SK-N-SH treated with all-trans-retinoic acid at 6 μM for 48 hours (cell line): ENCODE measurements at regions not wholly inside any gene's neighbourhood (a gene's known extent, or its start where the extent isn't known, plus 50 kb on each side); places are given as distances from the start of the nearest gene placed in this dataset.

Experiments
- ATAC-seq: fragments of 200-7000 bp; cut with Tn5 transposase; 3 replicates; pipeline ENCODE4 v1.9.1; 2020; ENCODE audit warnings: mild to moderate bottlenecking, moderate library complexity
- ARNTL ChIP-seq: fragments of 450-650 bp; formaldehyde crosslinking; IDR thresholded peaks from 2 replicates; pipeline ENCODE4 v1.5.0; 2020; ENCODE audit warnings: low read depth, mild to moderate bottlenecking, moderate library complexity, borderline replicate concordance
- BACH2 ChIP-seq: fragments of 250-450 bp; sonication (Bioruptor Pico); IDR thresholded peaks from 2 replicates; pipeline ENCODE4 v1.9.0; 2021; ENCODE audit warnings: mild to moderate bottlenecking, borderline replicate concordance
- CREB5 ChIP-seq: fragments of 250-450 bp; sonication (Bioruptor Pico); IDR thresholded peaks from 2 replicates; pipeline ENCODE4 v1.5.1; 2020; ENCODE audit warnings: low read depth, mild to moderate bottlenecking, moderate library complexity
- CSRNP3 ChIP-seq: fragments of 250-450 bp; sonication (Bioruptor Pico); IDR thresholded peaks from 2 replicates; pipeline ENCODE4 v1.5.1; 2021; ENCODE audit warnings: mild to moderate bottlenecking, moderate library complexity
- ESRRG ChIP-seq: fragments of 250-450 bp; sonication (Bioruptor Pico); IDR thresholded peaks from 2 replicates; pipeline ENCODE4 v1.6.1; 2021; ENCODE audit warnings: mild to moderate bottlenecking
- GLIS3 ChIP-seq: fragments of 250-450 bp; sonication (Bioruptor Pico); IDR thresholded peaks from 2 replicates; pipeline ENCODE4 v1.5.0; 2020; ENCODE audit warnings: mild to moderate bottlenecking, moderate library complexity
- ISL1 ChIP-seq: fragments of 250-450 bp; sonication (Bioruptor Pico); IDR thresholded peaks from 2 replicates; pipeline ENCODE4 v2.1.2; 2022; ENCODE audit warnings: mild to moderate bottlenecking, moderate library complexity
- OSR1 ChIP-seq: fragments of 250-450 bp; sonication (Bioruptor Pico); IDR thresholded peaks from 2 replicates; pipeline ENCODE4 v1.8.0; 2022; ENCODE audit warnings: moderate library complexity, mild to moderate bottlenecking, inconsistent platforms
- PATZ1 ChIP-seq: fragments of 250-450 bp; sonication (Bioruptor Pico); IDR thresholded peaks from 2 replicates; pipeline ENCODE4 v1.8.0; 2020; ENCODE audit warnings: mild to moderate bottlenecking, moderate library complexity, borderline replicate concordance
- POU6F1 ChIP-seq: fragments of 250-450 bp; sonication (Bioruptor Pico); IDR thresholded peaks from 2 replicates; pipeline ENCODE4 v1.8.0; 2021; ENCODE audit warnings: low read depth, mild to moderate bottlenecking, moderate library complexity, borderline replicate concordance
- PPARA ChIP-seq: fragments of 250-450 bp; sonication (Bioruptor Pico); IDR thresholded peaks from 2 replicates; pipeline ENCODE4 v1.5.0; 2020; ENCODE audit warnings: mild to moderate bottlenecking, borderline replicate concordance
- RARB ChIP-seq: fragments of 250-450 bp; sonication (Bioruptor Pico); IDR thresholded peaks from 2 replicates; pipeline ENCODE4 v1.8.0; 2021; ENCODE audit warnings: mild to moderate bottlenecking, moderate library complexity
- TCF4 ChIP-seq: fragments of 250-450 bp; sonication (Bioruptor Pico); IDR thresholded peaks from 2 replicates; pipeline ENCODE4 v1.8.0; 2021; ENCODE audit warnings: mild to moderate bottlenecking, moderate library complexity, borderline replicate concordance
- TOX ChIP-seq: fragments of 250-450 bp; sonication (Bioruptor Pico); IDR thresholded peaks from 2 replicates; pipeline ENCODE4 v1.8.0; 2021; ENCODE audit warnings: mild to moderate bottlenecking, moderate library complexity, borderline replicate concordance
- TSHZ2 ChIP-seq: fragments of 250-450 bp; sonication (Bioruptor Pico); IDR thresholded peaks from 2 replicates; pipeline ENCODE4 v1.5.0; 2020; ENCODE audit warnings: mild to moderate bottlenecking, moderate library complexity
- ZC3H10 ChIP-seq: fragments of 250-450 bp; sonication (Bioruptor Pico); IDR thresholded peaks from 2 replicates; pipeline ENCODE4 v1.5.1; 2021; ENCODE audit warnings: mild to moderate bottlenecking, moderate library complexity
- ZFP3 ChIP-seq: fragments of 250-450 bp; sonication (Bioruptor Pico); IDR thresholded peaks from 2 replicates; pipeline ENCODE4 v1.5.0; 2020; ENCODE audit warnings: mild to moderate bottlenecking, moderate library complexity
- ZFP30 ChIP-seq: fragments of 450-650 bp; formaldehyde crosslinking; IDR thresholded peaks from 2 replicates; pipeline ENCODE4 v1.5.0; 2022; ENCODE audit warnings: mild to moderate bottlenecking, moderate library complexity
- ZNF565 ChIP-seq: fragments of 450-650 bp; formaldehyde crosslinking; conservative IDR thresholded peaks from 2 replicates; pipeline ENCODE4 v1.5.0; 2020; ENCODE audit warnings: low read depth, mild to moderate bottlenecking, moderate library complexity
- ZNF8 ChIP-seq: fragments of 450-650 bp; formaldehyde crosslinking; IDR thresholded peaks from 2 replicates; pipeline ENCODE4 v1.5.0; 2020; ENCODE audit warnings: mild to moderate bottlenecking, moderate library complexity

- TF ChIP-seq TCF4 (no peak), ESRRG (CRISPR knock-in tag) (no peak), BACH2 (CRISPR knock-in tag) (no peak), PPARA (CRISPR knock-in tag) (no peak), CREB5 (CRISPR knock-in tag) (no peak), RARB (CRISPR knock-in tag) (no peak), ZFP3 (CRISPR knock-in tag) (no peak), OSR1 (CRISPR knock-in tag) (no peak), ZFP30 (CRISPR knock-in tag) (no peak), TOX (CRISPR knock-in tag) (no peak)
- no peak for ATAC-seq
Observed at GRCh38 chr10:26622891-26623290, 74.6 kb upstream of the PDSS1 start.

GRCh38 chr10:26624006-26624405 lies 73.5 kb upstream of the PDSS1 start:
- no peak for ATAC-seq
- TF ChIP-seq ZNF8 (CRISPR knock-in tag) (no peak), BACH2 (CRISPR knock-in tag) (no peak), ARNTL (CRISPR knock-in tag) (no peak), CSRNP3 (CRISPR knock-in tag) (no peak), TSHZ2 (CRISPR knock-in tag) (no peak), ZFP3 (CRISPR knock-in tag) (no peak), ISL1 (no peak), ZC3H10 (CRISPR knock-in tag) (no peak), GLIS3 (CRISPR knock-in tag) (no peak), TOX (CRISPR knock-in tag) (no peak), OSR1 (CRISPR knock-in tag) (no peak), ZNF565 (no peak), POU6F1 (CRISPR knock-in tag) (no peak)
- TF ChIP-seq, all 23 proteins: peak for 0

GRCh38 chr10:26626066-26626465 lies 71.4 kb upstream of the PDSS1 start:
- TF ChIP-seq PPARA (CRISPR knock-in tag) (no peak), CREB5 (CRISPR knock-in tag) (no peak), ARNTL (CRISPR knock-in tag) (no peak), PATZ1 (CRISPR knock-in tag) (no peak), POU6F1 (CRISPR knock-in tag) (no peak), ZFP30 (CRISPR knock-in tag) (no peak), ESRRG (CRISPR knock-in tag) (no peak), GLIS3 (CRISPR knock-in tag) (no peak), RARB (CRISPR knock-in tag) (no peak)
- ATAC-seq: no peak
